RPMI8226 (cell line): ENCODE measurements at regions not wholly inside any gene's neighbourhood (a gene's known extent, or its start where the extent isn't known, plus 50 kb on each side); places are given as distances from the start of the nearest gene placed in this dataset.

Experiments used
- DNase-seq: peaks from one replicate; pipeline ENCODE4 v3.0.0-alpha.2; 2015

- DNase-seq = no peak
Measured at GRCh38 chr12:107894589-107894988, 120.1 kb downstream of the ASCL4 start.

DNA sequence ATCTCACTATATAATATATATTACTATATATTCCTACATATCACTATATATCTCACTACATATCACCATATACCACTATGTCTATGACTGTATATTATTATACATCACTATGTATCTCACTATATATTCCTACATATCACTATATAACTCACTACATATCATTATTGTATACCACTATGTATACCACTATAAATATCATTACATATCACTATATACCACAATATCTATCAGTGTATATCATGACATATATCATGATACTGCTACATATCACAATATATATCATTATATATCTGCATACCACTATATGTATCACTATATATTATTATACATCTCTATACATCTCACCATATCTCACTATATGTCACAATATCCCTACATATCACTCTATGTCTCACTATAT lies 121.5 kb downstream of the ASCL4 start:
- DNase-seq = no peak

DNA sequence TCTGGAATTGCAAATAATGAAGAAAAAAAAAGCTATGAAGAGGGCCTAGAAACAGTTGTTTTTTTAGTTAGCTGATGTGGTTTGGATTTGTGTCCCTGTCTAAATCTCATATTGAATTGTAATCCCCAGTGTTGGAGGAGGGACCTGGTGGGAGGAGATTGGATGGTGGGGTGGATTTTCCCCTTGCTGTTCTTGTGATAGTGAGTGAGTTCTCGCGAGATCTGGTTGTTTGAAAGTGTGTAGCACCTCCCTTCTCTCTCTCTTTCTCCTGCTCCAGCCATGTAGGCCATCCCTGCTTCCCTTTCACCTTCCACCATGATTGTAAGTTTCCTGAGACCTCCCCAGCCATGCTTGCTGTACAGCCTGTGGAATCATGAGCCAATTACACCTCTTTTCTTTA lies 126.1 kb downstream of the ASCL4 start:
- DNase-seq = no peak

GRCh38 chr12:107903341-107904061 lies 129.0 kb downstream of the ASCL4 start:
- DNase-seq = peak; percentile 86

DNA sequence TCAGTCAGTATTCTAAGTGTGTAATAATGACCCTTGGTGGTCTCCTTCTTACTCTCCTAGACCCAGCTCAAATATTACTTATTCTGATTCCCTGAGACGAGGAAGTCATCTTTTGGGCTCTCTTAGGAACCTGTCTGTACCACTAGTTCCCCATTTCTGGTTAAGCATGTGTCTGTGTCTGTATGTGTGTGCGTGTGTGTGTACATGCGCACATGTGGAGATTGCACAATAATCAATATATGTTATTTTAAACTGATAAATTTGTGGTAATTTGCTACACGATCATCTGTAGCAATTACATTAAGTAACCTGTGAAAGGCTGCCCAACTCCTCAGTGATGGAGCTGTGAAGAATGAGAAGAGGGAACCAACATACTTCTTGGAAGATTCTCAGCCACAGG lies 132.2 kb downstream of the ASCL4 start:
- DNase-seq = no peak

- peak; percentile 76 for DNase-seq
Measured at GRCh38 chr12:107912421-107913004, 138.0 kb downstream of the ASCL4 start.

DNA sequence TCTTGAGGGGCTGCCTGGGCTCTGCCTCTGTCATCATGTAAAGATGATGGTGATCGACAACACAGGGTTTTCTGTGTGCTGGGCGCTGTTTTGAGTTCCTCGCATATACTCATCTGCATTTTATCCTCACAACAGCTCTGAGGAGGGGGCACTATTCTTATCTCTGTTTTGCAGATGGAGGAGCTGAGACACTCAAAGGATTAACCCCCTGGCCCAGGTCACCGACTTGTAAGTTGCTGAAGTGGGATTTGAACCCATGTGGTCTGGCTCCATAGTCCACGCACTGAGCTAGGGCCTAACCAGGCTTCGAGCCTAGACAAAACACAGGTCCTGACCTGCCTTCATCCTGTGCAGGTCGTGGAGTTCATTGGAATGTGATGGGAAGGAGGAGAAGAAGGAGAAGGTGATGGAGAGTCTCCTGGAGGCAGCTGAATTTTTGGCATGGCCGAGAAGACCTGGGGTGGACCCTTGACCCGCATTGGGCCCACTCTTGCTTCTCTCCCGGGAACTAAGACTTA lies 140.0 kb downstream of the ASCL4 start:
- DNase-seq = no peak

GRCh38 chr12:107917912-107918800 lies 143.7 kb downstream of the ASCL4 start:
- DNase-seq = peak; percentile 33

DNA sequence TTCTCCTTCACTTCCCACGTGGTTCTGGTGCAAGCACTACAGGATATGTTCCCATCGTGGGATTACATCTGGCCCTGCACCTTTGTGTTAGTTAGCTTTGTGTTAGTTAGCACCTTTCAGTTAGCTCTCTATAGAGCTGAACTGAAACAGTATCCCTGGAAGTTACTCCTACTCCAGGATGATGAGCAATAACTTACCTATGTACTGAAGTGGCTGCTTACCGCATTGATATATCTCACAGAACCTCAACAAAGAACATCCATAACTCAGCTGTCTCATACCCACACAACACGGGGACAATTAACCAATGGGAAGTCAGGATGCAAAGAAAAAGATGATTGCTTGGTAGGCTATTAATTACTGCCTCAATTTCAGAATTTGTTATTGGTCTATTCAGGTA lies 146.6 kb downstream of the ASCL4 start:
- DNase-seq = no peak

GRCh38 chr12:107925125-107925524 lies 150.6 kb downstream of the ASCL4 start:
- no peak for DNase-seq

- peak; percentile 63 for DNase-seq
Measured at GRCh38 chr12:107929436-107929835, 154.9 kb downstream of the ASCL4 start.

GRCh38 chr12:107931761-107932160 lies 157.3 kb downstream of the ASCL4 start:
- no peak for DNase-seq

DNA sequence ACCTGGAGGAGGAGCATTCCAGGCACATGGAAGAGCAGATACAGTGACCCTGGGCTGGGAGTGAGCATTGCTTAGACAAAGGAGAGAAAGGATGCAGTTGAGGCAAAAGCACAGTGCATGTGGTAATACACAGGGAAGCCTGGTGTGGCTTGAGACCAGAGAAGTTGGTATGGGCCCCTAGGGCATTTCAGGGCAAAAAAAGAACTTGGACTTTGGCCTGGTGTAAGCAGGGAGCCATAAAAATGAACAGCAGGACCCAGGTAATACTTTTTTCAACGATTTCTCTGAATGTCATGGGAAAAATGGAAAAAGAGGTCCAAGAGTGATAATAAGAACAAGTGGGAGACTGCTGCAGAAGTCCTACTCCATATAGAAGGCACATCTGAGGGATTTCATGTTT lies 163.9 kb downstream of the ASCL4 start:
- DNase-seq = no peak

- DNase-seq = no peak
Measured at GRCh38 chr12:107948391-107948945, 174.0 kb downstream of the ASCL4 start.

DNA sequence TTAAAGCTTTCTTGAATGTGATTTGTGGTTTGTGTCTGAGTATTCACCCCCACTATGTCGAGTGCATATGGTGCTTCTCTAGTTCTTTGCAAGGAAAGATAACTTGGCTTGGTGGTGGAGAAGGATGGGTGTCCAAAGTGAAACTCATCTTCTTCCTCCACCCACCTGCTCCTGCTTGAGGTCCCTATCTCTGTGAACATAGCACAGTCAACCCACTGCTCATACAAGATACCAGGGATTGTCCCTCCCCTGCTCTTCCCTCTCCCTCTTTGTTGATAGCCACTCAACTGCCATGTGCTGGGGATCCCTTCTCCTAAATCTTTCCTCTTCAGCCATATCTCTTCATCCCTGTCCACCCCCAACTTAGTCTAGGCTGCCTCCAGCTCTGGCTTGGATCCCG lies 176.5 kb downstream of the ASCL4 start:
- DNase-seq = no peak

DNA sequence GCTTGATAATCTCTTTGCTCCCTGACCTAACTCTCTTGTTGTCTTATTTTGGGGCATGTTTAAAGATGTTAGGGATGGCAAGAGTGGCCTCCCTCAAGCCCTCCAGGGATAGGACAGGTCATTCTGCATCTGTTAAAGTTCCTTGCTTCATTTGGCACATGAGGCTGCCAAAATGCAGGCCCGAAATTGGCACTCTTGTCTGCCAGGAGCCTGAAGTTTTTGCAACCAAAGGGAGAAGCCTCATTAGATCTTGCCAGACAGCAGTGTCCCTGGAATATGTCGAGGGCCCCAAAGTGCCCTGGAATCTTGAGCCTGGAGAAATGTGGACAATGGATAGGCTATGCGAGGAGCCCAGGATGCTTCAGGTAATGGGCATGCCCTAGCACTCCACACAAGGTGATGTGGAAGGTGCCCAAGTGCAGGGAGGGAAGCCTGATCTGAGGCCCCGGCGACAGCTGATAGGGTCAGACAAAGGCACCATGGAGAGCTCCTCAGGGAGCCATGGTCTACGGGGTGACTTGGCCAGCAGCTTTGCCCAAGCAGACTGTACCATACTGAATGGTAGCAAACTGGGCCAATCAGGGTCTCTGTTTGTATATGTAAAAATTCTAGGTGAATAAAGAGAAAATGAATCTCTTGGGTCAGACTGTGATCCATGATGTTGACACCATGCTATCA lies 173.0 kb upstream of the WSCD2 start:
- no peak for DNase-seq

DNA sequence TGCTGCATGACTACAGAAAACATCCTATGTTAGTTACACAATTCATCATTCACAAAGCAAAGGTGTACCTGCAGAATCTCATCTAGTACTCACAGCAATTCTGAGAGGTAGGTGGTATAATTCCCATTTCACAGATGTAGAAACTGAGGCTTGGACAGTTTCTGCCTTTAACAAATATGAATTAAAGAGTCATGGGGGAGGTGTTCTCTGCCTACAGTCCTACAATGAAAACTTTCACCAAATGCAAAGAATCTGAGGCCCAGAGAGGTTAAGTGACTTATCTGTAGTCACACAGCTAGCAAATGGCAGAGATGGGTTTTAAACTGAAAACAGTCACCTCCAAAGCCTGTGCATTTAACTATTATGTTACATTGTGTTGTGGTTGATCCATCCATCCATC lies 171.6 kb upstream of the WSCD2 start:
- no peak for DNase-seq

- DNase-seq = no peak
Measured at GRCh38 chr12:107963635-107964034, 165.5 kb upstream of the WSCD2 start.

- DNase-seq = peak; percentile 5
Measured at GRCh38 chr12:107967170-107967569, 161.9 kb upstream of the WSCD2 start.

DNA sequence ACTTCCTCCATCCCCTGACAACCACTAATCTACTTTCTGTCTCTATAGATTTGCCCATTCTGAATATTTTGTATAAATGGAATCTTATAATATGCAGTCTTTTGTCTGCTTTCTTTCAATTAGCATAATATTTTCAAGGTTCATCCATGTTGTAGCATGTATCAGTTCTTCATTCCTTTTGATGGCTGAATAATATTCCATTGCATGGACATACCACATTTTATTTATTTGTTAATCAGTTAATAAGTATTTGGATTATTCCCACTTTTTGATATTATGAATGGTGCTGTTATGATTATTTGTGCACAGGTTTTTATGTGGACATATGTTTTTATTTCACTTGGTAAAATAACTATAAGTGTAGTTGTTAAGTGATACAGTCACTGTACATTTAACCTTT lies 155.1 kb upstream of the WSCD2 start:
- DNase-seq = no peak

- DNase-seq = no peak
Measured at GRCh38 chr12:107976331-107976730, 152.8 kb upstream of the WSCD2 start.

GRCh38 chr12:107978201-107978600 lies 150.9 kb upstream of the WSCD2 start:
- DNase-seq = no peak

GRCh38 chr12:107978641-107979040 lies 150.4 kb upstream of the WSCD2 start:
- DNase-seq = no peak
